Fibroblast of skin of scalp (primary cell): ENCODE measurements at regions not wholly inside any gene's neighbourhood (a gene's known extent, or its start where the extent isn't known, plus 50 kb on each side); places are given as distances from the start of the nearest gene placed in this dataset.
A peak's percentile ranks its signal among the peaks of the same experiment; 100 is the strongest.
"Not testable (repeated sequence)": the region's sequence is repeated elsewhere in the genome, so short reads cannot be mapped to it uniquely, and the experiment has no call there.

Experiments
- DNase-seq: peaks from one replicate; pipeline ENCODE4 v3.0.0-alpha.2; 2013

DNA sequence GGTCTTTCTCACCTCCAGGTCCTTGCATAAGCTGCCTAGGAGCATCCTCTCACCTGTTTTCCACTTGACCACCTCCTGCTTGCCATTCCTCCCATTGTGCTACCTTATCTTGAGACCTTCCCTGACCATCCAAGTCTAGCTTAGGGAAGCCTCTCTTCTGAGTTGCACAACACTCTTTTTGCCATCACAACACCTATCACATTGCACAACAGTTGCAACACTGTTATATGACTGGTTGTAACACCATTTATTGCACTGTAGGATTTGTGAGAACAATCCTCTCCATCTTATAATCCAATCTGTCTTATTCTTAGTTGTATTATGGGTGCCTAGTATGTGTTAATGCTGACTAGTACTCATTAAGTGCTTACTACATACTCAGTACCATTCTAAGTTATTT, 488.7 kb downstream of the OMA1 start:
- no peak for DNase-seq

DNA sequence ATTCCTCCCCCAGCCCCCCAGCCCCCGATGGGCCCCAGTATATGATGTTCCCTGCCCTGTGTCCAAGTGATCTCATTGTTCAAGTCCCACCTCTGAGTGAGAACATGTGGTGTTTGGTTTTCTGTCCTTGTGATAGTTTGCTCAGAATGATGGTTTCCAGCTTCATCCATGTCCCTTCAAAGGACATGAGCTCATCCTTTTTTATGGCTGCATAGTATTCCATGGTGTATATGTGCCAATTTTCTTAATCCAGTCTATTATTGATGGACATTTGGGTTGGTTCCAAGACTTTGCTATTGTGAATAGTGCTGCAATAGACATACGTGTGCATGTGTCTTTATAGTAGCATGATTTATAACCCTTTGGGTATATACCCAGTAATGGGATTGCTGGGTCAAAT, 495.3 kb downstream of the OMA1 start:
- DNase-seq = not testable (repeated sequence)

DNA sequence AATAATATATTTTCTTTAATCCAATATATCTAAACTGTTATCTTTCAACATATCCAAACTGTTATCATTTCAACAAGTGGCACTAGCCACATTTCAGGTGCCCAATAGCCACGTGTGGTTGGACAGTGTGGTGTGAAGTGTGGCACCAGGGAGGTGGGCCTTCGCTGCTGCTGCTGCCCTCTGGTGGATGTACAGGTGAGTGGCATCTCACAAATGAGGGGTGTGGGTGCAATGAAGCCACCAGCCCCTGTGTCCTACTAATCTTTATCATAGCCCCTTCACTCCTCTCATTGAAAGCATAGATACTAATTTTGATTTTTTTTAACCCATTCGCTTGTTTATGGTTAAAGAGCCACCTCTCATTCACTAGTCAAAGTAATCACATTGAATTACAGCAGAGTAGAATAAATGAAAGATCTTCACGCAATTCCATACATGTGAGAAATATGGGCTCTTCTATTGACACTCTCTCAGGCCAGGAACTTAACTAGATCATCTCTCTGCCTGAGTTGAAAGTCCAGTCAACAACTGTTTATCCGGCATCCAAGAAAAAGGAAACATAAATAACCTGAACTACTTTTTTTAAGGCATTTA, 499.2 kb downstream of the OMA1 start:
- peak; percentile 9 for DNase-seq

DNA sequence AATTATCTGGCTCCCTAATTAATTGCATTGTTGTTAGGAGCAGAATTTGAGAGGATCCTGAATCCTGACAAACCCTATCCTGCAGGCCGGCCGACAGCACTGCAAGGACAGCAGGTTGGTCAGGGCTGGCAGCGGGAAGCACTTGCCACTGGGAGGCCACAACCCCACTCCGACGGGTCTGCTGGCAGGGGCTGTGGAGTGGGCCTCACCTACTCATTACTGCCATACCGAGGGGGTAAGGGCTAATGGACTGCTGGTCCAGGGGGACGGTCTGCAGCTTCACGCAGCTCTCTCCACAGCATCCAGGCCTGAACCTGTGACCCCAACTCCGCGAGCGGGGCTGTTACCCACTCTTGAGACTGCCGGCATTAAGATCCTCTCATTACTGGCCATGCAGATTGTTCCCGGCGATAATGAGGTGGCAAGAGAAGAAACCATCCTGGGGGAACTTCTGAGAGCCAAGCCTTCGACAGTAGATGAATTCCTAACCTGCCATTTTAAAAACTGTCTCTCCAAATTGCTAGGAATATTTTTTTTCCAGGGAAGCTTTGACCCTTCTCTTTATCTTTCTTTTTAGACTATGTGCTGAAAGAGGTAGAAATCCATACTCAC, 501.3 kb downstream of the OMA1 start:
- no peak for DNase-seq

DNA sequence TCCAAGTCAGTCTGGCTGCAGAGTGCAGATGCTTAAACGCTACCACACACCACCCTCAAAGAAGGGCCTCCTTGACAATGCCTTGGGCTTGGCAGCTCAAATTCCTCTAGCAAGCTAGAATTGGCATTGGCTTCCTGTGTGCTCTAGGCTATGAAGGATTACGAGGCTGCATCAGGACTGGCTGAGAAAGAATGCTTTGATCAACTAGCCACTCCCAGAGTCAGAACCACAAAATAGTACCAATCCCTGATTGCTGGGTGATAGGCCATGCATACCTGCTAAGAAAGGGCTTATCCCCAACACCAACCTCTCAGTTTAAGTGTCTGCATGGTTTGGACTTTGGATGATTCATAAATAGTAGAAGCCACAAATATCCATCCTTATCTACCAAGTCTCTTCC, 504.9 kb downstream of the OMA1 start:
- DNase-seq = no peak

DNA sequence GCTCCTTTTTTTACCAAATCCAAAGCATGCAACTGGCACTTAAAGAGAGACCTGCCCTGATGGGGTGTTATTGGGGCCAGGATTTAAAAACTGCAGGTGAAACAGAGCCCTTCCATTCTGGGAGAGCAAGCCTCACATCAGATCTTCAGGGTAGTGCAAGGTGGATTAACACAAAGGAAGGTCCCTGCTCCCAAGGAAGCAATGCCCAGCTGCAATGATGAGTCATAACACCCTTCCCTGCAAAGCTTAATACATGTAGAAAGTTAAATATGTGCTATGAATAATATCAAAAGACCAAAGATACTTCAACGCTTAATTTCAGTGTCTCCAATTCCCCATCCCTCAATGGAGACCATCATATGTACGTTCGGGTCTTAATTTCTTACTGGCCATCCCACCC, 508.0 kb downstream of the OMA1 start:
- no peak for DNase-seq

GRCh38 chr1:58035523-58035922, 511.0 kb downstream of the OMA1 start:
- no peak for DNase-seq

DNA sequence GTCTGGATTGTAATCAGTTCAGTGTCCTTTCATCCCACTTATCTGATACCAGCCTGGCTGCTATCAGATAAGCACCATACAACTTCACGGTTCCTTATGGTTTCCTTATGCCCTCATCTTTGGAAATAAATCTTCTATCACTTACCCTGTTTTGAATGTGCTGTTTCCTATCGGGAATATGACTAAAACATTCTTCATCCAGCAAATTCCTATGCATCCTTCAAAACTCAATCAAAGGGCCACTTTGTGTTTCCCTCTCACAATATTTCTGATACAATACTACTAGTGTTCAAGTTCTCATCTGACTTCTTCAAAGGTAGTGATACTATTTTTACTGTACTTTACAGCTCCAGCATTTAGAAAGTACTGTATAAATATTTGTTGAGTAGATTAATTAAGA, 513.2 kb downstream of the OMA1 start:
- DNase-seq = no peak

GRCh38 chr1:58032611-58033073, 513.9 kb downstream of the OMA1 start:
- no peak for DNase-seq

- DNase-seq = no peak
These were observed 515.1 kb downstream of the OMA1 start for GRCh38 chr1:58031416-58031815.

DNA sequence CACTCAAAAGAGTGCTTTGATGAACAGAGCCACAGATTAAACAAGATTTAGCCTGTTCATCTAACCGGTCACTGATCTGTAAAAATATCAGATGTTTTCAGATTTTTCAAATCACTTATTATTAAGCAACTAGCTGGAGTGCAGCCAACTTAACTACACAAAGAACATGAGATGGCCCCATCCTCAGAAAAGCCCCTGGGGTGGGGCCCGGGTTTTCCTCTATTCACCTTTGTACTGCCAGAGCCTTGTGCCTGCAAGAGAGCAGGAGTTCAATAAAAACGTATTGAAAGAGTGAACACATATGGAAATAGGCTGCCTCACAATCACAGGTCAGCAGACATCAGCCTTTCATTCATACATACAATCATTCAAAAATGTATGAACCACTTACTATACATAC, 516.1 kb downstream of the OMA1 start:
- no peak for DNase-seq

DNA sequence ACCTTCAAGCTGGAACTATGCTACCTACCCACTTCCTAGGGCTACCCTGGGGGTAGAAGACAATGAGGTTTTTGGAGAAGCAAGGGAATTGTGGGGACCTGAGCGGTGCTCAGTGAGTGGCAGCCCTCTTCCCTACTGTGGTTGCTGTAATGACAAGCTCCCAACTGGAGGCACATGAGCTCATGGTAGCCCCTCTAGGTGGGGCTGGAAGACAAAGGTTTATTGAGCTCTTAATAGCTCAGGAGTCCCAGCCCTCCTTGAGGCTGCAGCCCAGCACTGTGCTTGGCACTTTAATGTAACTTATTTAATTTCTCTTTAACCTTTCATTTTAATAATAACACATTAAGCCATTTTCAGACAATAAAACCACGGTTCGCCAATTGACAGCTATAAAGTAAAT, 528.9 kb downstream of the OMA1 start:
- no peak for DNase-seq

DNA sequence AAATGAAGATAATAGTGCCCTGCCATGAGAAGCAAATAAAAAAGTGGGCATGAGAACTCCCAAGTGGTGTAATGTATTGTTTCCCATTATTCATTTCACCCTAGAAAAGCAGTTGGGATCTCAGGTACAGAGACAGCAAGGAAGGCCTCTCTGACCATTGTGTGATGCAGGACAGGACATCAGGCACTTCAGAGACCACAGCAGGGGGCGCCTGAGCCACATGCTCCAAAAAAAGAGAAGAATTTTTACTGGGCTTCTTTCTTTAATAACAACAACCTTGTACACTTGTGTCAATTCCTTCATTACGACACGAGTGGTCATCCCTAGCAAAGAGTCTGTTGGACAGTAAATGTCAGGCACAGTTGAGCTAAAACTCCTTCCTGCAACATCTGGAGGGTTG, 533.3 kb downstream of the OMA1 start:
- DNase-seq = no peak

DNA sequence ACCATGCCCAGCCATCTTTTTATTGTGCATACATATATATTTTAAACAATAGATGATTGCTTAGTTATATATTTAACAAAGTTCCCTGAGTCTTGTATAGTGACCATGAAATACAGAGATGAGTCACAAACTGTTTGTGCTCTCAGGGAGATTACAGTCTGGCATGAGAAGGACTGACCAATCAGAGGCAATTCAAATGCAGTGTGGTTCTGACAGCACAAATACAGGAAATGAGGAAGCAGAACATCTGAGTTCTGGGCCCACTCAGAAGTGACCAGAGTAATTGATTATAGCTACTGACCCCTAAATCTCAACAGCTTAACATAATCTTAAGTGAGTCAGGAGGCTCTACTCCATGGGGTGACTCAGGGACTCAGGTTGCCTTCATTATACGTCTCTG, 534.5 kb downstream of the OMA1 start:
- no peak for DNase-seq

DNA sequence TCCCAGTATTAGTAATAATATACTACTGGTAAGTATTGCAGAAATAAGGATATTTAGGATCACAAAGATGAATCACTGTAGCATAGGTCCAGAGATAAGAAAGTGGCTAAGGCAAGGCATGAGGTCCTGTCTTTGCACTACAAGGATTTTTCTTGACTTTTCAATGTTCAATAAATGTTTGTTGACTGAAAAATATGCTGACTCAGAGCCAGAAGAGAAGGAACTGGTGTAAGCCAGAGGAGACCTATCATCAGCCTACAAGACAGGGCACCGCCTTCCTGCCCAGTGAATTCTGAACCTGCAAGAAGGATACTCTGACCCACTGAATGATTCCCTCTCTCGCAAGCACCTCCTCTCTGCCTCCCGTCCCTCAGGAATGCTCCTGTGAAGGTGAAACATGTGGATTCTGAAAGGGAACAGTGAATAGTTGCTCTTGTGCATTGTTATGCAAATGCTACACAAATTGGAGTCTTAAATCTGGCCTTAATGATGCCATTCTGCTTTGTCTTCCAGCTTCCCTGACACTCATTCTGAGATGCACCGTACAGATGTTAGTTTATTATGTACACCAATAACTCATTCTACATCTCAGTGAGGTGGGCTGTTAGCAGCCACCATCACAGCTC, 540.0 kb downstream of the OMA1 start:
- no peak for DNase-seq

DNA sequence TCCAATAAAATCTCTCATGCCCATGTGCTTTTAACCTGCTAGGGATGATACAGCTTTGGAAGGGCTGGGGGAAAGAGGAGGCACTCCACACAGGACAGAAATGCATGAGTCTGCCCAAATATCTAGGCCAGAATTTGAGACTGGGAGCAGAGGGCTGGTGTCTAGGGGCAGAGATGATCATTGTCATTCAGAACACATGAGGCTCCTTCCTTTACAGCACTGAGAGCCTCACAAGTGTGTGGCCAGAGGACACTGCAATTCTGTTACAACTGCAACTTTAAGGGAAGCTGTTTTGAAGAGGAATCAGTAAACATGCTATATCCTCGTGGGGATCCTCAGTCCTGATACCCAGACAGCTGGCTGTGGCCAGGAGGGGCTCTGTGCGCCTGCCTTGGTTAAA, 541.3 kb downstream of the OMA1 start:
- DNase-seq = no peak

GRCh38 chr1:58003988-58004387, 542.5 kb downstream of the OMA1 start:
- no peak for DNase-seq

GRCh38 chr1:58003059-58003458, 543.5 kb downstream of the OMA1 start:
- no peak for DNase-seq

DNA sequence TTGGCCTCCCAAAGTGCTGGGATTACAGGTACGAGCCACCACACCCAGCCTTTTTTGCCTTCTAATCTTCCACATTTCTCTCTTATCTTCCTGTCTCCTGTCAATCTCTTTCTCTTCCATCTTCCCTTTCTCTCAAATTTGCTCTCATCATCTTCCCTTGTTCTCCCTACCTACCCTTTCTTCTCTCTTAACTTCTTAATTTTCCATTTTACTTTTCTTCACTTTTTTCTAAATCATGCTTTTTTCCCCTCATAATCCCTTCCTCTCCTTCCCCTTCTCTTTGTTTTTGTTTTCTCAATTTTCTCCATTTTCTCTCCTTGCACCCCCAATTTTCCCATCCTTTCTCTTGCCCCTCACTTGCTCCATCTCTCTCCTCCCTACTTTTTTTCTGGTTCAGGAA, 545.7 kb downstream of the OMA1 start:
- DNase-seq = no peak

DNA sequence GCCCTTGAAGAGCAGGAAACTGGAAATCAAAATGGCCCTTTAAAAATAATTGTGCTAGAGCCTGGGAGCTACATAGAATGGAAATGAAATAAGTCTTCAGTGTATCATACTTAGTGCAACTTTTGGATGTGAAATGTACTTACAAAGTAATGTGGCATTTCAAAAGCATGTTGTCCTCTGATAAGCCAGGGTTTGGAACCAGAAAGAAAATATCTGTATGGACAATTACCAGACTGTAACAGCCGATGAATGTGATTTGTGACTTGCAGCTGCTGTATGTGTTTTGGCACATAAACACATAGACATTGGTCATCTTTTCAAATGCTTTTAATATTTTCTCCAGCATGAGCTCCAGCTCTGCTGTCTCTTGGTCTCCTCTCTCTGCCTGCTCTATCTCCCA, 546.4 kb downstream of the OMA1 start:
- DNase-seq = no peak

DNA sequence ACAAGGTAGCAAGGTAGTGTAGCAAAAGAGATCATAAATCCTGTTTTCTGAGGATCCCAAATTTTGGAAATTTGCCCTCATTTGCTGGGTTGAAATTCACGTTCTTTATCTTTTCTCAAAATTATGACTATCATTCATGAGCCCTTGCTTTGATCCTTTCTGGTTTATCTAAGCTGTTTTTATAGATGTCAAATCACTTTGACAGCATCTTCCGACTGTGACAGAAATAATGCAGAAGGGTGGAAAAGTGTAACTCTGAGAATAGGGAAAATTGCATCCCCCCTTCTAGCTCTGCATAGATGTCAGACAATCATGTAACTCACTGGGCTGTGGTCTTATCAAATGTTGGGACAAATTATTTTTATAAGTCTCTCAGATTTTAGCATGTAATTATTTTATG, 550.1 kb downstream of the OMA1 start:
- no peak for DNase-seq

DNA sequence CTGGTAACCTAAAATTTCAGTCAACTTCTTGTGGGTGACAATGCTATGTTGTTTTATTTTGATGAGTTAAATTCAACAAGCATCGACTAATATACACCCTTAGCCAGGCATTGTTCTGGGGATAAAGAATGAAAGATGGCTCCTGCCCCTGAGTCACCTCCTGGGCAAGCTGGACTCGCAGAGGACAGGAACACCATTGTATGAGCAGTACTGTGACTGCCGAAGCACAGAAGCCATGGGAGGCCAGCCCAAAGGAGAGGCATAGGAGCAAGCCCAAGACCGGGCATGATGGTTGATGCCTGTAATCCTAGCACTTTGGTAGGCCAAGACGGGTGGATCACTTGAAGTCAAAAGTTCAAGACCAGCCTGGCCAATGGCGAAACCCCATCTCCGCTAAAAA, 555.2 kb downstream of the OMA1 start:
- DNase-seq = no peak

GRCh38 chr1:57989877-57990276, 556.6 kb downstream of the OMA1 start:
- DNase-seq = no peak

GRCh38 chr1:57987523-57987922, 559.0 kb downstream of the OMA1 start:
- DNase-seq = no peak

GRCh38 chr1:57986432-57986831, 560.1 kb downstream of the OMA1 start:
- no peak for DNase-seq
